ENCODE measurements at regions not wholly inside any gene's neighbourhood (a gene's known extent, or its start where the extent isn't known, plus 50 kb on each side); places are given as distances from the start of the nearest gene placed in this dataset.

DNA sequence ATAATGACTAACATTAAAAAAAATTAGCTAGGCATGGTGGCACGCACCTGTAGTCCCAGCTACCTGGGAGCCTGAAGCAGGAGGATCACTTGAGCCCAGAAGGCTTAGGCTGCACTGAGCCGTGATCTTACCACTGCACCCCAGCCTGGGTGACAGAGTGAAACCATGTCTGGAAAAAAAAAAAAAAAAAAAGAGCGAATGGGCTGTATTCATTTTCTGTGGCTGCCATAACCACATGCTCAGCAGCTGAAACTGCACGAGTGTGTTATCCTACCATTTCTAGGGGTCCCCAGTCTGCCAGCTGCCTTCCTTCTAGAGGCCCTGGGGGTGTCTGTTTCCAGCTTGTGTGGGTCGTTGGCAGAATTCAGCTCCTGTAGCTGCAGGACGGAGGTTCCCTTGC lies 247.8 kb downstream of the EIPR1 start:
- no peak for TF ChIP-seq POLR2A (IDR thresholded peaks at IDR 0.05)
- TF ChIP-seq, protein P1, sequence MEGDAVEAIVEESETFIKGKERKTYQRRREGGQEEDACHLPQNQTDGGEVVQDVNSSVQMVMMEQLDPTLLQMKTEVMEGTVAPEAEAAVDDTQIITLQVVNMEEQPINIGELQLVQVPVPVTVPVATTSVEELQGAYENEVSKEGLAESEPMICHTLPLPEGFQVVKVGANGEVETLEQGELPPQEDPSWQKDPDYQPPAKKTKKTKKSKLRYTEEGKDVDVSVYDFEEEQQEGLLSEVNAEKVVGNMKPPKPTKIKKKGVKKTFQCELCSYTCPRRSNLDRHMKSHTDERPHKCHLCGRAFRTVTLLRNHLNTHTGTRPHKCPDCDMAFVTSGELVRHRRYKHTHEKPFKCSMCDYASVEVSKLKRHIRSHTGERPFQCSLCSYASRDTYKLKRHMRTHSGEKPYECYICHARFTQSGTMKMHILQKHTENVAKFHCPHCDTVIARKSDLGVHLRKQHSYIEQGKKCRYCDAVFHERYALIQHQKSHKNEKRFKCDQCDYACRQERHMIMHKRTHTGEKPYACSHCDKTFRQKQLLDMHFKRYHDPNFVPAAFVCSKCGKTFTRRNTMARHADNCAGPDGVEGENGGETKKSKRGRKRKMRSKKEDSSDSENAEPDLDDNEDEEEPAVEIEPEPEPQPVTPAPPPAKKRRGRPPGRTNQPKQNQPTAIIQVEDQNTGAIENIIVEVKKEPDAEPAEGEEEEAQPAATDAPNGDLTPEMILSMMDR (IDR thresholded peaks at IDR 0.05) = no peak
- Histone ChIP-seq H3K4me1 (no peaks in the 10 kb centered on the region), H3K27me3 (no peaks in the 10 kb centered on the region), H3K27ac (no peak overlapping the region), H3K4me3 (no peak overlapping the region), H3K36me3 (replicated peaks in 1 of 2; ENCODE audit: insufficient read depth in 1 of 2, low read depth in 2 of 2) (no peaks in the 10 kb centered on the region), H3K9me3 (no peaks in the 10 kb centered on the region)
- intact Hi-C loops (cut with DNase I) = no loop called here
- DNase-seq = no peak
- WGBS, 2 donors = 63 to 74% methylated on average over 6 of the region's 6 CpGs
- no peak for ATAC-seq

DNA sequence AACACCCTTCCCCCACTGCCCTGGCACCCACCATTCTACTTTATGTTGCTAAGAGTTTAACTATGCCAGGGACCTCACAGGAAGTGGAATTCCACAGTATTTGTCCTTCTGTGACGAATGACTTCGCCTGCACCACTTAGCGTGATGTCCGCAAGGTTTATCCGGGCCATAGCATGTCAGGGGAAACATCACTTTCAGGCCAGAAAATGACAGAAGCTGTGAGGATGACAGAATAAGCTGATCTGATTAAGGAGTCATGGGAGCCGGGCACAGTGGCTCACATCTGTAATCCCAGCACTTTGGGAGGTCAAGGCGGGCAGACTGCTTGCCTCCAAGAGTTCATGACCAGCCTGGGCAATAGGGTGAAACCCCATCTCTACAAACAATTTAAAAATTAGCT lies 248.8 kb downstream of the EIPR1 start:
- ATAC-seq (no peak), DNase-seq (no peak)
- 71 to 78% methylated on average over 7 of the region's 7 CpGs for WGBS, 2 donors
- Histone ChIP-seq H3K27me3 (no peaks in the 10 kb centered on the region), H3K9me3 (no peaks in the 10 kb centered on the region), H3K4me1 (no peaks in the 10 kb centered on the region), H3K27ac (no peak overlapping the region), H3K4me3 (no peak overlapping the region), H3K36me3 (replicated peaks in 1 of 2; ENCODE audit: insufficient read depth in 1 of 2, low read depth in 2 of 2) (no peaks in the 10 kb centered on the region)
- intact Hi-C loops (cut with DNase I) = no loop called here
- TF ChIP-seq POLR2A (IDR thresholded peaks at IDR 0.05) = no peak
- TF ChIP-seq, protein P1 (IDR thresholded peaks at IDR 0.05) = no peak

GRCh38 chr2:3127710-3128109 lies 249.9 kb downstream of the EIPR1 start:
- Histone ChIP-seq H3K4me3 (no peak overlapping the region), H3K27me3 (no peaks in the 10 kb centered on the region), H3K4me1 (no peaks in the 10 kb centered on the region), H3K36me3 (replicated peaks in 1 of 2; ENCODE audit: insufficient read depth in 1 of 2, low read depth in 2 of 2) (no peaks in the 10 kb centered on the region), H3K27ac (no peak overlapping the region), H3K9me3 (no peaks in the 10 kb centered on the region)
- ATAC-seq = no peak
- no peak for DNase-seq
- intact Hi-C loops (cut with DNase I) = no loop called here
- WGBS, 2 donors = 57 to 73% methylated on average over 5 of the region's 5 CpGs
- TF ChIP-seq, protein P1 (IDR thresholded peaks at IDR 0.05) = no peak
- no peak for TF ChIP-seq POLR2A (IDR thresholded peaks at IDR 0.05)

- no peak for DNase-seq
These were observed 250.6 kb downstream of the EIPR1 start for GRCh38 chr2:3126911-3127621.

More at GRCh38 chr2:3126911-3127621, 250.6 kb downstream of the EIPR1 start:
- Histone ChIP-seq H3K4me1 (no peaks in the 10 kb centered on the region), H3K27me3 (no peaks in the 10 kb centered on the region), H3K27ac (no peak overlapping the region), H3K36me3 (replicated peaks in 1 of 2; ENCODE audit: insufficient read depth in 1 of 2, low read depth in 2 of 2) (no peaks in the 10 kb centered on the region), H3K4me3 (no peak overlapping the region), H3K9me3 (no peaks in the 10 kb centered on the region)
- no peak for TF ChIP-seq POLR2A (IDR thresholded peaks at IDR 0.05)
- TF ChIP-seq, protein P1 (IDR thresholded peaks at IDR 0.05) = no peak
- intact Hi-C loops (cut with DNase I) = no loop called here
- WGBS, 2 donors = 77 to 82% methylated on average over 19 to 23 of the region's 23 CpGs
- no peak for ATAC-seq

All from body of pancreas (tissue), 4 donors.